Activated naive CD8-positive, alpha-beta T cell treated with anti-CD3 and anti-CD28 coated beads, Interleukin-2, amount 50 U/mL, for 16 hours (primary cell): ENCODE measurements at regions not wholly inside any gene's neighbourhood (a gene's known extent, or its start where the extent isn't known, plus 50 kb on each side); places are given as distances from the start of the nearest gene placed in this dataset.
"Not testable (repeated sequence)": the region's sequence is repeated elsewhere in the genome, so short reads cannot be mapped to it uniquely, and the experiment has no call there.

Experiments used
- DNase-seq: peaks from one replicate; pipeline ENCODE4 v3.0.0-alpha.2; 2020; ENCODE audit warnings: low read depth, low spot score

GRCh38 chr19:28569132-28570131 is 643.5 kb downstream of the UQCRFS1 start:
- no peak for DNase-seq

GRCh38 chr19:28567834-28568233 is 645.1 kb downstream of the UQCRFS1 start:
- DNase-seq, result no peak

GRCh38 chr19:28563964-28564921 is 648.7 kb downstream of the UQCRFS1 start:
- no peak for DNase-seq

- no peak for DNase-seq
Measured at GRCh38 chr19:28560786-28561185, 652.2 kb downstream of the UQCRFS1 start.

- DNase-seq, result no peak
Measured at GRCh38 chr19:28558783-28559182, 654.2 kb downstream of the UQCRFS1 start.

- no peak for DNase-seq
Measured at GRCh38 chr19:28556371-28556770, 656.6 kb downstream of the UQCRFS1 start.

- no peak for DNase-seq
Measured at GRCh38 chr19:28555317-28555716, 657.6 kb downstream of the UQCRFS1 start.

- DNase-seq, result no peak
Measured at GRCh38 chr19:28554321-28555091, 658.4 kb downstream of the UQCRFS1 start.

- no peak for DNase-seq
Measured at GRCh38 chr19:28553764-28554163, 659.2 kb downstream of the UQCRFS1 start.

GRCh38 chr19:28553005-28553404 is 659.9 kb downstream of the UQCRFS1 start:
- no peak for DNase-seq

- no peak for DNase-seq
Measured at GRCh38 chr19:28549680-28550277, 663.2 kb downstream of the UQCRFS1 start.

GRCh38 chr19:28546148-28546685 is 666.7 kb downstream of the UQCRFS1 start:
- no peak for DNase-seq

- not testable (repeated sequence) for DNase-seq
Measured at GRCh38 chr19:28545397-28545796, 667.6 kb downstream of the UQCRFS1 start.

GRCh38 chr19:28544451-28545261 is 668.3 kb downstream of the UQCRFS1 start:
- DNase-seq, result no peak

- DNase-seq, result no peak
Measured at GRCh38 chr19:28543244-28543776, 669.6 kb downstream of the UQCRFS1 start.

GRCh38 chr19:28542394-28543243 is 670.3 kb downstream of the UQCRFS1 start:
- DNase-seq, result no peak

GRCh38 chr19:28541602-28542393 is 671.2 kb downstream of the UQCRFS1 start:
- DNase-seq, result no peak

- DNase-seq, result no peak
Measured at GRCh38 chr19:28541029-28541428, 671.9 kb downstream of the UQCRFS1 start.
